ENCODE measurements at regions not wholly inside any gene's neighbourhood (a gene's known extent, or its start where the extent isn't known, plus 50 kb on each side); places are given as distances from the start of the nearest gene placed in this dataset.

DNA sequence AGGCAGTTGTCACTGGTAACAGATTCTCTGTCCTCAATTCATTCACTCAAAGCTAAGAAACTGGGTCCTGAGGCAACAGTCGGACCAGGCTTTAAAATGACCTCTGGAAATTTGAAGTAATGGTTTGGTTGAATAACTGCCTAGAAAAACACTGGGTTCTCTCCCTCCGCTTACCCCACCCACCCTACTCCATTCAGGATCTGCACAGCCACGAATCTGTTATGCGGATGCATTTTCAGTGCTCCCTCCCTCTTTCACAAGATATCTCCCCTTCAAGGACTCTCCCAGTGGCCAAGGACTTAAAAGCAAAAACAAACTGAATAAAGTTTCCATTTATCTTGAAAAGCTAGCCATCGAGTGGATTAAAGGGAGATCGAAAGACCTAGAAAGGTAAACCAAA, 260.2 kb upstream of the ANKRD55 start:
- Histone ChIP-seq H3K9ac (ENCODE audit: low read length) (no peak overlapping the region), H3K4me2 (ENCODE audit: low read length) (no peak overlapping the region), H2AFZ (ENCODE audit: low read depth, low read length) (no peak overlapping the region), H3K9me2 (ENCODE audit: insufficient read depth, low read length) (no peaks in the 10 kb centered on the region), H3K27me3 (ENCODE audit: insufficient read depth, low read depth, low read length) (no peaks in the 10 kb centered on the region), H3F3A (ENCODE audit: insufficient read depth, low read length, poor library complexity, severe bottlenecking) (no peaks in the 10 kb centered on the region), H3K9me3 (ENCODE audit: low read length) (no peaks in the 10 kb centered on the region), H3K79me2 (replicated peaks; ENCODE audit: insufficient read depth, low read length) (no peaks in the 10 kb centered on the region), H3K36me3 (ENCODE audit: insufficient read depth, low read length) (no peaks in the 10 kb centered on the region), H4K20me1 (ENCODE audit: insufficient read depth) (no peaks in the 10 kb centered on the region), H3K27ac (ENCODE audit: low read length) (no peak overlapping the region), H3K4me3 (ENCODE audit: low read length) (no peak overlapping the region)
- no peak for TF ChIP-seq TAF1 (IDR thresholded peaks at IDR 0.05; ENCODE audit: low read depth)
- TF ChIP-seq, protein P1, sequence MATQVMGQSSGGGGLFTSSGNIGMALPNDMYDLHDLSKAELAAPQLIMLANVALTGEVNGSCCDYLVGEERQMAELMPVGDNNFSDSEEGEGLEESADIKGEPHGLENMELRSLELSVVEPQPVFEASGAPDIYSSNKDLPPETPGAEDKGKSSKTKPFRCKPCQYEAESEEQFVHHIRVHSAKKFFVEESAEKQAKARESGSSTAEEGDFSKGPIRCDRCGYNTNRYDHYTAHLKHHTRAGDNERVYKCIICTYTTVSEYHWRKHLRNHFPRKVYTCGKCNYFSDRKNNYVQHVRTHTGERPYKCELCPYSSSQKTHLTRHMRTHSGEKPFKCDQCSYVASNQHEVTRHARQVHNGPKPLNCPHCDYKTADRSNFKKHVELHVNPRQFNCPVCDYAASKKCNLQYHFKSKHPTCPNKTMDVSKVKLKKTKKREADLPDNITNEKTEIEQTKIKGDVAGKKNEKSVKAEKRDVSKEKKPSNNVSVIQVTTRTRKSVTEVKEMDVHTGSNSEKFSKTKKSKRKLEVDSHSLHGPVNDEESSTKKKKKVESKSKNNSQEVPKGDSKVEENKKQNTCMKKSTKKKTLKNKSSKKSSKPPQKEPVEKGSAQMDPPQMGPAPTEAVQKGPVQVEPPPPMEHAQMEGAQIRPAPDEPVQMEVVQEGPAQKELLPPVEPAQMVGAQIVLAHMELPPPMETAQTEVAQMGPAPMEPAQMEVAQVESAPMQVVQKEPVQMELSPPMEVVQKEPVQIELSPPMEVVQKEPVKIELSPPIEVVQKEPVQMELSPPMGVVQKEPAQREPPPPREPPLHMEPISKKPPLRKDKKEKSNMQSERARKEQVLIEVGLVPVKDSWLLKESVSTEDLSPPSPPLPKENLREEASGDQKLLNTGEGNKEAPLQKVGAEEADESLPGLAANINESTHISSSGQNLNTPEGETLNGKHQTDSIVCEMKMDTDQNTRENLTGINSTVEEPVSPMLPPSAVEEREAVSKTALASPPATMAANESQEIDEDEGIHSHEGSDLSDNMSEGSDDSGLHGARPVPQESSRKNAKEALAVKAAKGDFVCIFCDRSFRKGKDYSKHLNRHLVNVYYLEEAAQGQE (IDR thresholded peaks at IDR 0.05; ENCODE audit: borderline replicate concordance) = no peak
- TF ChIP-seq RAD21 (conservative IDR thresholded peaks at IDR 0.05) = no peak
- TF ChIP-seq EP300 (conservative IDR thresholded peaks at IDR 0.05; ENCODE audit: poor library complexity, severe bottlenecking) = no peak
- no peak for TF ChIP-seq MXI1 (conservative IDR thresholded peaks at IDR 0.05; ENCODE audit: poor library complexity, severe bottlenecking)
- TF ChIP-seq SMC3 (conservative IDR thresholded peaks at IDR 0.05; ENCODE audit: poor library complexity) = no peak
- no peak for TF ChIP-seq POLR2AphosphoS5 (IDR thresholded peaks at IDR 0.05)

DNA sequence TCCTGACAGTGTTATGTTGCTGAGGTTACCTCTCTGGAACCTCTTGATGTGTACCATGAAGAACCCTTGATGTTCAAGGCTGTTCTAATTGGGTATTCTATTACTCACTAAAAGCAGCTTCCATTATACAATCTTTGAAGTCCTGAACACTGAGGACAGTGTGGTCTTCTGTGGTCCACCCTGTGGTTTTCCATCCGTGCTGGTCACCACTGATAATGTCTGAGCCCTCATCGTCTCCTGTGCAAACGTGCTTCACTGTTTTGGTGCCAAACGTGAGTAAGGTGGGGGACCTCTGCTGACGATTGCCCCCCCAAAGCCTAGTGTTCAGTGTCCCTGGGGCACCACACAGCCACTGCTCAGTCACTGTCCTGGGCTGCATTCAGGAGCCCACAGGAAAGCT, 259.7 kb upstream of the ANKRD55 start:
- no peak overlapping the region for H2AFZ ChIP-seq (ENCODE audit: low read depth, low read length)
- H3K4me2 ChIP-seq (ENCODE audit: low read length) = no peak overlapping the region
- H3K9ac ChIP-seq (ENCODE audit: low read length) = no peak overlapping the region
- no peaks in the 10 kb centered on the region for H4K20me1 ChIP-seq (ENCODE audit: insufficient read depth)
- H3K79me2 ChIP-seq (replicated peaks; ENCODE audit: insufficient read depth, low read length) = no peaks in the 10 kb centered on the region
- TF ChIP-seq EP300 (conservative IDR thresholded peaks at IDR 0.05; ENCODE audit: poor library complexity, severe bottlenecking) = no peak
- no peak for TF ChIP-seq TAF1 (IDR thresholded peaks at IDR 0.05; ENCODE audit: low read depth)
- TF ChIP-seq SMC3 (conservative IDR thresholded peaks at IDR 0.05; ENCODE audit: poor library complexity) = no peak
- TF ChIP-seq, protein P1 (IDR thresholded peaks at IDR 0.05; ENCODE audit: borderline replicate concordance) = no peak
- no peak for TF ChIP-seq RAD21 (conservative IDR thresholded peaks at IDR 0.05)
- H3F3A ChIP-seq (ENCODE audit: insufficient read depth, low read length, poor library complexity, severe bottlenecking) = no peaks in the 10 kb centered on the region
- no peak overlapping the region for H3K4me3 ChIP-seq (ENCODE audit: low read length)
- no peaks in the 10 kb centered on the region for H3K27me3 ChIP-seq (ENCODE audit: insufficient read depth, low read depth, low read length)
- H3K36me3 ChIP-seq (ENCODE audit: insufficient read depth, low read length) = no peaks in the 10 kb centered on the region
- no peak overlapping the region for H3K27ac ChIP-seq (ENCODE audit: low read length)
- H3K9me3 ChIP-seq (ENCODE audit: low read length) = no peaks in the 10 kb centered on the region
- no peaks in the 10 kb centered on the region for H3K9me2 ChIP-seq (ENCODE audit: insufficient read depth, low read length)
